DND-41 (cell line): ENCODE measurements at regions not wholly inside any gene's neighbourhood (a gene's known extent, or its start where the extent isn't known, plus 50 kb on each side); places are given as distances from the start of the nearest gene placed in this dataset.

Source experiments
- ATAC-seq: fragments of 200-7000 bp; cut with Tn5 transposase; 3 replicates; pipeline ENCODE4 v1.9.1; 2021; ENCODE audit warnings: low read depth; ENCODE audit not compliant: insufficient read depth
- DNase-seq: peaks from one replicate; pipeline ENCODE4 v3.0.0-alpha.2; 2020
- H2AFZ ChIP-seq: 2 replicates; pipeline ENCODE4 v1.6.0; 2012; ENCODE audit warnings: low read depth, low read length
- H3K27ac ChIP-seq: 2 replicates; pipeline ENCODE4 v1.5.1; 2012; ENCODE audit warnings: low read length, inconsistent platforms
- H3K27me3 ChIP-seq: fragments of 200-600 bp; sonication (generic); 2 replicates; pipeline ENCODE4 v1.6.0; 2012; ENCODE audit warnings: low read length, mild to moderate bottlenecking, inconsistent platforms; ENCODE audit not compliant: insufficient read depth, poor library complexity
- H3K36me3 ChIP-seq: 2 replicates; pipeline ENCODE4 v1.5.1; 2012; ENCODE audit warnings: low read length, inconsistent platforms; ENCODE audit not compliant: insufficient read depth
- H3K4me1 ChIP-seq: 2 replicates; pipeline ENCODE4 v1.5.1; 2012; ENCODE audit warnings: mild to moderate bottlenecking, low read length; ENCODE audit not compliant: insufficient read depth
- H3K4me2 ChIP-seq: 2 replicates; pipeline ENCODE4 v1.6.0; 2012; ENCODE audit warnings: mild to moderate bottlenecking, moderate library complexity, low read length, inconsistent platforms; ENCODE audit not compliant: insufficient read depth
- H3K4me3 ChIP-seq, 2 experiments: fragments of 200-600 bp in 1 of 2; shearing (Covaris generic) in 1 of 2; 2 replicates each; pipeline ENCODE4 v1.5.1; 2012 to 2016; ENCODE audit warnings: inconsistent platforms in 2 of 2, low read length in 2 of 2, mild to moderate bottlenecking in 2 of 2, low read depth in 1 of 2, moderate library complexity in 1 of 2
- H3K79me2 ChIP-seq: 2 replicates; pipeline ENCODE4 v1.6.0; 2012; ENCODE audit warnings: low read length, inconsistent platforms; ENCODE audit not compliant: insufficient read depth
- H3K9ac ChIP-seq: 2 replicates; pipeline ENCODE4 v1.6.0; 2012; ENCODE audit warnings: low read depth, mild to moderate bottlenecking, inconsistent platforms, low read length, moderate library complexity
- H3K9me3 ChIP-seq: 2 replicates; pipeline ENCODE4 v1.5.1; 2012; ENCODE audit warnings: low read length, moderate library complexity, mild to moderate bottlenecking, inconsistent platforms; ENCODE audit not compliant: insufficient read depth, severe bottlenecking
- H4K20me1 ChIP-seq: 2 replicates; pipeline ENCODE4 v1.6.0; 2012; ENCODE audit warnings: low read length; ENCODE audit not compliant: insufficient read depth
- CTCF ChIP-seq: IDR thresholded peaks from 2 replicates; pipeline ENCODE4 v1.5.1; 2012; ENCODE audit warnings: borderline replicate concordance, low read length, moderate library complexity, mild to moderate bottlenecking; ENCODE audit not compliant: poor library complexity, severe bottlenecking; ENCODE audit errors: extremely low read depth
- EZH2 ChIP-seq: IDR thresholded peaks from 3 replicates; pipeline ENCODE4 v1.6.1; 2012; ENCODE audit warnings: borderline replicate concordance, low read depth, mild to moderate bottlenecking, moderate library complexity, low read length, inconsistent platforms; ENCODE audit not compliant: severe bottlenecking

DNA sequence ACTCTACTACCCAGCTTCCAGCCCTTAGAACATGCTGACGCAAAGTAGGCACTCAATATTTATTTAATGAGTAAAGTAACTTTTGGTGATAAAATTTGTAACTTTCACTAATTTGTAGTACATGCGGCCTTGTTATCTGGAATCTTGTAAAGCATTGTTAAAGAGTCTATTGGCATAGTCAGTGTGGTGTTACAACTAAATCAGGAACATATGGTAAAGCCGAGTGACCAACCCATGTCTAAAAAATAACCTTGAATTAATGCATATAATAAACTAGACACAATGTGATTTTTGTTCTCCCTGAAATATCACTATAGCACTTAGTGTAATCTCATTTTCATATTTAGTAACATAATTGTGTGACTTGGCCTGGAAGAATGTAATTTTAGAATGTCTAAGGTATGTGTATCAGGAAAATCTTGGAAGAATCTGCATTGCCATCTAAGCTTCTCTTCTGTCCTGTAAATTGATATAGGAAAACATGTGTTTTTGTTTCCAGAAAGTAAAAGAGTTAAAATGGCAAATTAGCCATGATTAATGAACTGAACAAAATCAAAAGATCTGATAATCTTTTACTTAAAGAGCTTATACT lies 256.7 kb upstream of the GNAI1 start:
- Histone ChIP-seq H3K4me3 (no peak overlapping the region), H3K27ac (no peak overlapping the region), H3K9ac (no peak overlapping the region), H3K4me2 (no peak overlapping the region), H3K27me3 (no peaks in the 10 kb centered on the region), H2AFZ (no peak overlapping the region), H3K79me2 (no peaks in the 10 kb centered on the region), H3K9me3 (peaks cover 4% of the 10 kb centered on the region), H3K4me1 (peaks cover 3% of the 10 kb centered on the region), H3K36me3 (no peaks in the 10 kb centered on the region), H4K20me1 (no peaks in the 10 kb centered on the region)
- ATAC-seq (no peak), DNase-seq (no peak)
- TF ChIP-seq CTCF, result no peak
- no peak for TF ChIP-seq EZH2

- ATAC-seq, result peak; percentile 78
- Histone ChIP-seq H3K9ac (no peak overlapping the region), H3K9me3 (peaks cover 4% of the 10 kb centered on the region), H3K79me2 (no peaks in the 10 kb centered on the region), H3K4me3 (no peak overlapping the region), H3K4me2 (no peak overlapping the region), H2AFZ (no peak overlapping the region), H4K20me1 (no peaks in the 10 kb centered on the region), H3K4me1 (peaks cover 3% of the 10 kb centered on the region), H3K36me3 (no peaks in the 10 kb centered on the region), H3K27ac (no peak overlapping the region), H3K27me3 (no peaks in the 10 kb centered on the region)
- DNase-seq, result no peak
- TF ChIP-seq EZH2 (no peak), CTCF (no peak)
These were observed 257.8 kb upstream of the GNAI1 start for GRCh38 chr7:79876848-79877252.

DNA sequence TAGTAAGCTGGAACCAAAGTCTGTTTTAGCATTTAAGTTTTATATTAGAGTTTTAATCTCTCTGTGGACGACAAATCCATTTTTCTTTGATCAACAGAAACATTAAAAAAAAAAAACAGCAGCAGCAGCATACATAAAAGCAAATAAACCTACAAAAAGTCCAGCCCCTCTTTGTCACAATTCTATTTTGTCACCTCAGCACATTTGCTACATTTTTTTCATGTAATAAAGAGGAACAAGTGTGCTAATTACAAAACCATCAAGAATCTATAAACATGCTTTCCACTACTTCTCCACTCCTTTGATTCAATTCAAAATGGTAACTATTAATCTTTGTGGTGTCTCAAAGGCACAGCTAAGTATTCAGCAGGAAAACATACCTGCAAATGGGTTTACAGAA lies 259.8 kb upstream of the GNAI1 start:
- no peak overlapping the region for H3K4me2 ChIP-seq
- DNase-seq, result no peak
- H3K27me3 ChIP-seq, result no peaks in the 10 kb centered on the region
- H3K27ac ChIP-seq, result no peak overlapping the region
- no peak overlapping the region for H3K4me3 ChIP-seq
- peaks cover 4% of the 10 kb centered on the region for H3K9me3 ChIP-seq
- H3K4me1 ChIP-seq, result peaks cover 3% of the 10 kb centered on the region
- no peak overlapping the region for H2AFZ ChIP-seq
- no peaks in the 10 kb centered on the region for H3K79me2 ChIP-seq
- TF ChIP-seq EZH2 (no peak), CTCF (no peak)
- H3K9ac ChIP-seq, result no peak overlapping the region
- H3K36me3 ChIP-seq, result no peaks in the 10 kb centered on the region
- ATAC-seq, result no peak
- H4K20me1 ChIP-seq, result no peaks in the 10 kb centered on the region
